HG03378 (cell line): ENCODE measurements at regions not wholly inside any gene's neighbourhood (a gene's known extent, or its start where the extent isn't known, plus 50 kb on each side); places are given as distances from the start of the nearest gene placed in this dataset.
"Not testable (repeated sequence)": the region's sequence is repeated elsewhere in the genome, so short reads cannot be mapped to it uniquely, and the experiment has no call there.

Experiments used
- ATAC-seq: cut with Tn5 transposase; IDR thresholded peaks from one replicate; pipeline ENCODE4 v1.9.1; 2021; ENCODE audit warnings: mild to moderate bottlenecking, moderate library complexity; ENCODE audit not compliant: unreplicated experiment

- peak; percentile 96 for ATAC-seq
Observed at GRCh38 chr13:68535329-68535728, 1305.2 kb upstream of the PCDH9 start.

GRCh38 chr13:68527167-68527566 is 1297.0 kb upstream of the PCDH9 start:
- ATAC-seq: not testable (repeated sequence)

DNA sequence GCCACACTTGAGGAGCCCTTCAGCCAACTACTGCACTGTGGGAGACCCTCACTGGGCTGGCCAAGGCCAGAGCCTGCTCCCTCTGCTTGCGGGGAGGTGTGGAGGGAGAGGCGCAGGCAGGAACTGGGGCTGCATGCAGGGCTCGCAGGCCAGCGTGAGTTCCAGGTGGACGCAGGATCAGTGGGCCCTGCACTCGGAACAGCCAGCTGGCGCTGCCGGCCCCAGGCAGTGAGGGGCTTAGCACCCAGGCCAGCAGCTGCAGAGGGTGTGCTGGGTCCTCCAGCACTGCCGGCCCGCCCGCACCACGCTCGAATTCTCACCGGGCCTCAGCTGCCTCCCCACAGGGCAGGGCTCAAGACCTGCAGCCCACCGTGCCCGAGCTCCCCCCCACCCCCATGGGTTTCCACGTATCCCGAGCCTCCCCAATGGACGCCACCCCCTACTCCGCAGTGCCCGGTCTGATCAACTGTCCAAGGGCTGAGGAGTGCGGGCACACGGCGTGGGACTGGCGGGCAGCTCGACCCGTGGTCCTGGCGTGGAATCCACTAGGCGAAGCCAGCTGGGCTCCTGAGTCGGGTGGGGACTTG is 1293.8 kb upstream of the PCDH9 start:
- ATAC-seq: no peak

GRCh38 chr13:68522184-68522583 is 1292.0 kb upstream of the PCDH9 start:
- ATAC-seq: no peak

- ATAC-seq: peak; percentile 84
Observed at GRCh38 chr13:68509734-68510621, 1279.8 kb upstream of the PCDH9 start.

- no peak for ATAC-seq
Observed at GRCh38 chr13:68506888-68507551, 1276.9 kb upstream of the PCDH9 start.

- no peak for ATAC-seq
Observed at GRCh38 chr13:68490594-68490993, 1260.5 kb upstream of the PCDH9 start.

- ATAC-seq: no peak
Observed at GRCh38 chr13:68481130-68481529, 1251.0 kb upstream of the PCDH9 start.

DNA sequence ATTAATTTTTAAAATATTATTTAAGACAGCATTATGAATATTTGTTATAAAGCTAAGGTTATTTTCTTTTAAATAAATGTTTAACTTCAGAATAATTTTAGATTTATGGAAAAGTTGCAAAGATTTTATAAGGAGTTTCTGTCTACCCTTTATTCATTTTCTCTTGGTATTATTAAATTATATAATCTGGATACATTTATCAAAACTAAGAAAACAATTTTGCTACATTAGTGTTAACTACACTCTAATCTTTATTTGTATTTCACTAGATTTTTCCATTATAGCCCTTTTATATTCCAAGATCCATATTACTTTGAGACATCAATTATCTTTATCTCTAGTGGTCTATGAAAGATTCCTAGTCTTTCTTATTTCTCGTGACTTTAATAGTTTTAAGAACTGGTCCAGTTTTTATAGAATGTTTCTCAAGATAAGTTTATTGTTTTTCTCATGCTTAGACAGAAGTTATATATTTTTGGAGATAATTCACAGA is 1243.7 kb upstream of the PCDH9 start:
- no peak for ATAC-seq

DNA sequence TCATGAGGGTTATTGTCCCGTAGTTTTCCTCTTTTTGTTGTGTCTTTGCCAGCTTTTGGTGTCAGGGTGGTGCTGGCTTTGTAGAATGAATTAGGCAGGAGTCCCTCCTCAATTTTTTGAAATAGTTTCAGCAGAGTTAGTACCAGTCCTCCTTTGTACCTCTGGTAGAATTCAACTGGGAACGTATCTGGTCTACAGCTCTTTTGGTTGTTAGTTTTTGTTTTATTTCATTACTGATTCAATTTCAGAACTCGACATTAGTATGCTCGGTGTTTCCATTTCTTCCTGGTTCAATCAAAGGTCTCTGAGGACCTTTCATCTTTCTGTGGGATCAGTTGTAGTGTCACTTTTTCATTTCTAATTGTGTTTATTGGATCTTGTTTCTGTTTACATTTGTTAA is 1237.0 kb upstream of the PCDH9 start:
- no peak for ATAC-seq

- no peak for ATAC-seq
Observed at GRCh38 chr13:68440874-68441273, 1210.7 kb upstream of the PCDH9 start.

DNA sequence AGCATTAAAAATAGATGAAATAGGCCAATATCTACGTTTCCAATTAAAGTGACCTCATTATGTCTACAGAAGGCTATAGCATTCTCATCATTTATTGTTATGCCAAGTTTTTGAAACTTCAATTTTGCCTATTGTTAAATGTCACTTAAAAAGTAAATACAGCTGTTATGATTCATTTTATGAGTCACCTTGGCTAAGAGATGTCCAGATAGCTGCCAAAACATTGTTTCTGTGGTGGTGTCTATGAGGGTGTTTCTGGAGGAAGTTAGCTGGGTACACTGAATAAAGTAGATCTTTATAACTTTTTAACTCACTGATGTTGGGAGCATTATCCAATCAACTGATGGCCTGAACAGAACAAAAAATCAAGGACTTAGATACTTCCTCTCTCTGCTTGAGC is 1209.7 kb upstream of the PCDH9 start:
- ATAC-seq: no peak

GRCh38 chr13:68428292-68428691 is 1198.2 kb upstream of the PCDH9 start:
- ATAC-seq: no peak

- ATAC-seq: no peak
Observed at GRCh38 chr13:68417801-68418200, 1187.7 kb upstream of the PCDH9 start.

GRCh38 chr13:68410007-68410406 is 1179.9 kb upstream of the PCDH9 start:
- ATAC-seq: no peak

DNA sequence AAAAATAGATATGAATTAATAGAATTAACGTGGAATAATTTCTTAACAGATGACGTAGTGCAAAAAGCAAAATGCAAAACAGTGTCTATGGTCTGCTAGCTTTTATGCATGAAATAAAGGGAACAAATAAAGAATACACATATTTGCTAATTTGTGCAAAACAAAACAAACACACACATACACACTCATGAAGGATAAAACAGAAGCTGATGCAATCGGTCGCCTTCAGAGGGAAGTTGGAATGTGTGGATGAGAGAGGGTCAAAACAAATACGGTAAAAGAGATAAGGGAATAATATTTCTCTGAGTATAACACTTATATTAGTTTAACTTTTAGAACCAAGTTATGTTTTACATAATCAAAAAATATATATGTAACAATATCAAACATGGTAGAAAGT is 1160.9 kb upstream of the PCDH9 start:
- no peak for ATAC-seq

- ATAC-seq: no peak
Observed at GRCh38 chr13:68386808-68387207, 1156.7 kb upstream of the PCDH9 start.

DNA sequence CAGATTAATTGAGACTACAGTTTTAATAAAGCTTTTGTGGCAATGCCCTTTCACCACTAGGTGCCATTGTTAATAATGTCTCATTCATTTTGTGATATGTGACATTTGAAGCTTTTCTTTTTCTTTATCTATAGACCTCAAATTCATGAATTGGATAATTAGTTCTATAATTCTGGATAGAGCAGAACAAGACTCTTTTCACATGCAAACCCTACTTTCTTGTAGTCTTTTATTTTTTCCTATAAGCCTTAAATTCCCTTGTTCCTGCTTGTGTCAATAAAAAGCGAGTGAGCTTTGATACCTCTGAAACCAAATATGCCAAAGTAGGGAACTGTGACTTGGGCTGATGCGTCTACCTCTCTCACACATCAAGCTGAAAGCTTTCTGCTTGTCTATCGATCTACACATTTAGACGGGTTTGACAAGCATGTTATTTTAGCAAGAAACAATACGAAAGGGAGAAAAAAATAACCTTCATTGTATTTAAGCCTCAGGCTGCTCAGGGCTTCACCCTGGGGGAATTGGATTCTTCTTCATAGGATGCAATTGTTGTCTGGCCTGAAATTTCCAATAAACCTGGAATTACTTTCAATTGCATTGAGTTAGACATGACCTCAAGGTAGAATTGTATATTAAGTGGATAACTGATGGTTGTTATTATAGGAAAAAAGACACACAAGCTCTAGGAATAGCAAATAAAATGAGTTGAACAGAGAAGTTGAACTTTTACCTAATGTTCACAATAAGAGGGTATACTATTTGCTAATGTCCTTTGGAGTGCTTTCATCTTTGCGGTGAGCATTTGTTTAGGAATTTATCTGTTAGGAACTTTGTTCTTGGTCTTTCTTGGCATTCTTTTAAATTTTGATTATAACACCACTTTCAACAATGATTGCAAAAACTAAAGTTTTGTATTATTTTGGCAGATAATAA is 1150.2 kb upstream of the PCDH9 start:
- no peak for ATAC-seq

DNA sequence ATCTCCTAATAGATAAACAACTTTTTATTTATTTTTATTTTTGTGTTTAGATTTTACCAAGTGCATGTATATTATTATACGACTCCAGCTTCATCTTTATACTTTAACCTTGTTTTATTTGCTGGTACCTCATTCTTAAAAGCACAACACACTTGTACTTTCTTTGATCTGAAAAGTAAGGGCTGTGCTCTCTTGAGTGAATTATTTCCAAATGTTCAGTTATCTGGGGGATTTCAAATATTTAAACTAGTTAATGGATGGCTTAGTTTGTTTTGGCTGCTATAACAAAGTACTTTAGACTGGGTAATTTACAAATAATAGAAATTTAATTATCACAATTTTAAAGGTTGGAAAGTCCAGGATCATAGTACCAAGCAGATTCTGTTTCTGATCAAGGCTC is 1148.2 kb upstream of the PCDH9 start:
- no peak for ATAC-seq

DNA sequence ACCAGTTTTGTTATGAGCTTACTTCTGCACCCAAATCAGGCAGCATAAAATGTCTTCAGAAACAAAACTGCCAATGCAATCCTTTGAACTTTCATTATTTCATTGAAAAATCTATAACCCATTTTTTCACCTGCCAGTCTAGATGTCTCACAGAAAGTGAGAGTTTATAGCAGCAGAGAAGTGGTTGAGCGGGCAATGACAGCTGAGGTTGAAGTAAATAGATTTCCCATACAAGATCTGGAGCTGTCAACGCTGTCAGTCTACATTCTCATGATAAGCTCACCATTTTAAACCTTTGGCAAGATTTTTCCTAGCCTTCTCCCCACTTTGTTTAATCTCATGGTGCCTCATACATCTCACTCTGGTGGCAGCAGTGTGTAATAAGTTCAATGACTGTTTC is 1144.9 kb upstream of the PCDH9 start:
- no peak for ATAC-seq

DNA sequence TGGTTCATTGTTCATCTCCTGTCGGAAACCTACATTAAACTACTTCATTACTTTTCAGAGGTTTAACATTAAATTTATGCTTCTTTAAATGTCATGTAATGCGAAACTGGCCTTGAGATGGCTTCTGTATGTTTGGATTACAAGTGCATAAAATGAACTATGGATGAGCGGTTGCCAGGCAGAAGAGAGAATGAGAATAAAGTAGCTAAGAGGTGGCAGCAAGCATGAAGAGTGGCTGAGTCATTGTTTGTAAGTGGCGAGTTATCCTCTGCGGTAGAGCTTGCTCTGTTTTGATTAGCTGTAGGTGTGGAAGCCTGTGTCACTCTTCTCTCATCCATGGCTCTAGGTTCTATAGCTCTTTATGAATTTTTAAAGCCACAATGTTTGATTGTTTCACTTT is 1139.6 kb upstream of the PCDH9 start:
- no peak for ATAC-seq
